Activated CD4-positive, CD25-positive, alpha-beta regulatory T cell treated with anti-CD3 and anti-CD28 coated beads, Interleukin-2, amount 50 U/mL, for 16 hours (primary cell): ENCODE measurements at regions not wholly inside any gene's neighbourhood (a gene's known extent, or its start where the extent isn't known, plus 50 kb on each side); places are given as distances from the start of the nearest gene placed in this dataset.

Source experiments
- DNase-seq: peaks from one replicate; pipeline ENCODE4 v3.0.0-alpha.2; 2020; ENCODE audit warnings: low read depth, low spot score

- no peak for DNase-seq
Observed at GRCh38 chr16:85291302-85292148, 179.3 kb upstream of the CIBAR2 start.

DNA sequence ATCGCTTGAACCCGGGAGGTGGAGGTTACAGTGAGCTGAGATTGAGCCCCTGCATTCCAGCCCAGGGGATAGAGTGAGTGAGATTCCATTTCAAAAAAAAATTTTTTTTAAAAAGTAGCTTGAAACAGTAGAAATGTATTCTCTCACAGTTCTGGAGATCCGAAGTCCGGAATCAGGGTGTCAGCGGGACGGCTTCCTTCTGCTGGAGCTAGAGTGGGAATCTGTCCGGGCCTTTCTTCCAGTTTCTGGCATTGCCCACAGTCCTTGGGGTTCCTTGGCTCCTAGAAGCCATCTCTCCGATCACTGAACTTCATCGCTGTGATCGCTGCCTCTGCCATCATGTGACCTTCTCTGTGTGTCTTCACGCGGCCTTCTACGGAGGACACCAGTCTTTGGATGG is 181.2 kb upstream of the CIBAR2 start:
- DNase-seq, result no peak

DNA sequence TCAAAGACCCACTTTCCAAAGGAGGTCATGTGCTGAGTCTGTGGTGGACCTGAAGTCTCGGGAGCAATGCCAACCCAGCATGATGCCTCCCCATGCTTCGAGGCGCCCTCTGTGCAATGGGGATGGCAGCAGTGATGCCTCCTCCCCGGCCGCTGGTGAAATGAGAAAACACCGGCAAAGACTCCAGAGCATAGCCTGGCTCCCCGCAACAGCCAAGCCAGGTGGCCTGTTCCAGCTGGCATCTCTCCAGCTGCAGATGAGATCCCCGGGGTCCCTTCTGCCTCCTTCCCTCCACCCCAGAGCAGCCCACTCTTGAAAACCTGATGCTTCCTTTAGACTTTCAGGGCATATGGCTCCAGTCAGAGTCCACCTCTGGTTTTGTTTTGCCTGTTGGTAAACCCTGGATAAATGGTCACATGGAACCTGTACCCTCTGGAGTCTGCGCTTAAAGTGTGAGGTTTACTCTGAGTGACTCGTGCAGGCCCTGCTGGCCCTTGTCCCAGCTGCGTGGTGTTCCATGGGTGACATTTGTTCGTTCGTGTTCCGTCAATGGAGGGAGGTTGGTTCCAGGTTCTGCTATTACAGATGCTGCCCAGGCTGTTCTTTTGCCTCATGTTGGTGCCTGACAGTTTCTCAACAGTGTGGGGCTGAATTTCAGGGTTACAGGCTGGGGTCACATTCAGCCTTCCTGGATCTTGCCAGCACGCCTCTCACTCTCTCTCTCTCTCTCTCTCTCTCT is 181.8 kb upstream of the CIBAR2 start:
- DNase-seq, result no peak

DNA sequence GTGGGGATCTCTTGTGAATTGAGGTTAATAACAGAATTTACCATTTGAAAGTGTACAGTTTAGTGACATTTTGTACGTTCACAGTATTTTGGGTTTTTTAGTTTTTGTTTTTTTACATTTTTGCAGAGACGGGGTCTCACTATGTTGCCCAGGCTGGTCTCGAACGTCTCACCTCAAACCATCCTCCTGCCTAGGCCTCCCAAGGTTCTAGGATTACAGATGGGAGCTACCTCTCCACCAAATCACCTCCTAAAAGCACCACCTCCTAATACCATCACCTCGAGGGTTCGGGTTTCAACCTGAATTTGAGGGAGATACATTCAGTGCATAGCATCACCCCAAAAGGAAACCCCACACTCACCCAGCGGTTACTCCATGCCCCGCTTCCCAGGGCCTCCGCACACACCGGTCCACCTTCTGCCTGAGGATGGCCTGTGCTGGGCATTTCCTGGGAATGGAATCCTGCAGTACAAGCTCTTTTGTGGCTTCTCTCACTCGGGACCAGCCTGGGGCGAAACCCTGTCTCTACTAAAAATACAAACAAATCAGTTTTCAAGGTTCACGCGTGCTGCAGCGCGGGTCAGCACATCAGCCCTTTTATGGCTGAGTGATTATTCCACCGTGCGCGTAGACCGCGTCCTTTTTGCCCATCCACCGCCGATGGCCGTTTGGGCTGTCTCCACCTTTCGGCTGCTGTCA is 182.7 kb upstream of the CIBAR2 start:
- no peak for DNase-seq

GRCh38 chr16:85296859-85297660 is 184.8 kb upstream of the CIBAR2 start:
- peak; percentile 20 for DNase-seq

DNA sequence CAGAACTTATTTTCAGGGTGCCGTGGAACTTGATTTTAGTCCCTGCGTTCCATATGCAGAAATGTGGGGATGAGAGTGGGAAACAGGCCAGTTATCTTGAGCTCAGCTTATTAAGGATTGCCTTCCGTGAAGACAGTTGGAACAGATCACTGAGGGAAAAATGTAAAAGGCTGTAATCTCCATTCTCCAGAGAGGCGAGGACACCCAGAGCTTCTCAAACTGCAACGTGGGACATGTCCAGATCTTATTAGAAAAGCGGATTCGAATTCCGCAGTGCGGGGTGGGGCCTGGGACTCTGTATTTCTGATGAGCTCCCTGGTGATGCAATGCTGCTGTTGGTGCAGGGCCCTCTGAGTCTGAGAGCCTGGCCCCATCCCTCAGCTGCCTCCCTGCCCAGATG is 185.6 kb upstream of the CIBAR2 start:
- no peak for DNase-seq

DNA sequence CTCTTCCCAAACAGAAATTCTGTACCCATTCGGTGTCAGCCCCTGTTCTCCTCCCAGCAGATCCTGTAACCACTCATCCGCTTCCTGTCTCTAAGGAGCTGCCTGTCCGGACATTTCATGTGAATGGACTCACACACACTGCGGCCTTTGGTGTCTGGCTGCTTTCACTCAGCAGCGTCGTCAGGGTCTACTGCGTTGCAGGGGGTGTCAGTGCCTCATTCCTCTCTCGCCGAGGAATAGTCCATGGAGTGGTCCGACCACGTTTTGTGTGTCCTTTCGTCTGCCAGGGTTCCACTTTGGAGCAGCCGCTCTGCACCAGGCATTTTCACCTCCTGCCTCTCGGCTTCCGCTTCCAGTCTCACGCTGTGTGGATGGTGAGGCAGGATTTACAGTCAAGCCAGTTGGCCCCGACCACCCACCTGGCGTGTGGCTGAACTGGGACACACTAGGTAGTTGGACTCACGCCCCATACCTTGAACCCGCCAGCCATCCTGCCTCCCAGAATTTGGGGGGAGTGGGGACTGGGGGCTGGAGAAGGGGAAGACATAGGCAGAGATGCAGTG is 188.2 kb upstream of the CIBAR2 start:
- DNase-seq, result no peak

DNA sequence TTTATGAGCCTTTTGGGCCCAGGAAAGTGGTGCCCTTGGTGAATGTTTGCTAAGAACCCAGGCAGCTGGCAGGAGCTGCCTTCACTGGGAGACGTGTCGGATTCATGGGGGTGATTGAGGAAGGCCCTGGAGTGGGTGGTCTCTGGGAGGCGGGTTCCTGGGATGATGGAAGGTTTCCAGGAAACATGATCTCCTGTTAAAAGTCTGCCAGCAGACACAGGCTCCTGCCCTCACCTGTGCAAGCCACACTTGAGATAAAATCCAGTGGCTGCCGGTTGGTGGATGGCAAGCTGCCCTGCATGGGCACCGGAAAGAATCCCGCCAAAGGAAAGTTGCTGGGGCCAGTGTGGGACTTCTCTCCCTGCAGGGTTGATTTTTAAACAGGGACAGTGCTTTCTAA is 189.0 kb upstream of the CIBAR2 start:
- DNase-seq, result no peak

GRCh38 chr16:85302018-85302847 is 190.0 kb upstream of the CIBAR2 start:
- DNase-seq, result no peak

GRCh38 chr16:85302848-85303353 is 190.6 kb upstream of the CIBAR2 start:
- no peak for DNase-seq

- peak; percentile 54 for DNase-seq
Observed at GRCh38 chr16:85303354-85303883, 191.1 kb upstream of the CIBAR2 start.

DNA sequence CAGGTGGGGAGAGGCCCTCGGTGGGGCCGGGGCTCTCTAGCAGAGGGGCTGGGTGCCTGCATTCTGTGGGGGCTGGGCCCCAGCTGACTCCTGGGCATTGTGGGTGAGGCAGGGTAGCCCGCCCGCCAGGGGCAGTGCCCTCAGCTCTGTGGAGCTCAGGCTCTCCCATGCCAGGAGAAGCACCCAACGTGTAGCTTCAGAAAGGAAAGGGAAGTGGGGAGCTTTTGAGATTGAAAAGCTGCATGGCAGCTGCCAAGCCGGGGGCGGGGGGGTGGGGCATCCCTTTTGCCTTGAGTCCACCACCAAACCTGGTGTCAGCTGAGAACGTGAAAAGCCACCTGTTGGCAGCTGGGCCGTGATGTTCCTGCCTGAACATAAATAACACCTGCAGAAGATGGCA is 192.1 kb upstream of the CIBAR2 start:
- no peak for DNase-seq

GRCh38 chr16:85306071-85306792 is 194.0 kb upstream of the CIBAR2 start:
- peak; percentile 37 for DNase-seq

- DNase-seq, result no peak
Observed at GRCh38 chr16:85306793-85307551, 194.7 kb upstream of the CIBAR2 start.

- no peak for DNase-seq
Observed at GRCh38 chr16:85307552-85308364, 195.5 kb upstream of the CIBAR2 start.

GRCh38 chr16:85308611-85309540 is 196.6 kb upstream of the CIBAR2 start:
- DNase-seq, result no peak
